ENCODE measurements at regions not wholly inside any gene's neighbourhood (a gene's known extent, or its start where the extent isn't known, plus 50 kb on each side); places are given as distances from the start of the nearest gene placed in this dataset.

DNA sequence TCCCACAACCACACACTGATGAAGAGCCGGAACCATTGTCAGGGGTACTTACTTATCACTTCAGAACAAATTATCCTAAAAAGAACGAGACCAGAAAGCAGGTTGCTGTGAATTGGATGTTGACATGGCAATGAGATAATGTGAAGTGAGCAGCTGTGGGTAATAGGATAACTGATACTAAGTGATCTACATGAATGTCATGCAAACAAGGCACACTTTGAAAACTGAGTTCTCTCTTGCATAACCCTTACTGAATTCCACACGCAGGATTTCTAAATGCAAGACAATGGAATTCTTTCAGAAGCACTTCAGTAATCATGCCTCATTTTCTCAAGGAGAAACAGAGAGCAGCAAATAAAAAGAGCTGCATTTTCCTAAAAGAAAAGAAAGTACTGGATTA is 242.5 kb upstream of the TMEM229A start:
- no peaks in the 10 kb centered on the region for H3K36me3 ChIP-seq
- DNase-seq, result no peak
- H3K9me3 ChIP-seq, result no peaks in the 10 kb centered on the region
- no peaks in the 10 kb centered on the region for H3K27me3 ChIP-seq
- H3K4me3 ChIP-seq (ENCODE audit: low read depth, low read length), result no peak overlapping the region
- H3K4me1 ChIP-seq, result no peaks in the 10 kb centered on the region
- no peak for TF ChIP-seq CTCF (IDR thresholded peaks at IDR 0.05; ENCODE audit: low read depth, low read length)

- Histone ChIP-seq H3K4me1 (no peaks in the 10 kb centered on the region), H3K9me3 (no peaks in the 10 kb centered on the region), H3K4me3 (ENCODE audit: low read depth, low read length) (no peak overlapping the region), H3K27me3 (no peaks in the 10 kb centered on the region), H3K36me3 (no peaks in the 10 kb centered on the region)
- TF ChIP-seq CTCF (IDR thresholded peaks at IDR 0.05; ENCODE audit: low read depth, low read length), result no peak
- no peak for DNase-seq
These were observed 236.9 kb upstream of the TMEM229A start for GRCh38 chr7:124269774-124270173.

DNA sequence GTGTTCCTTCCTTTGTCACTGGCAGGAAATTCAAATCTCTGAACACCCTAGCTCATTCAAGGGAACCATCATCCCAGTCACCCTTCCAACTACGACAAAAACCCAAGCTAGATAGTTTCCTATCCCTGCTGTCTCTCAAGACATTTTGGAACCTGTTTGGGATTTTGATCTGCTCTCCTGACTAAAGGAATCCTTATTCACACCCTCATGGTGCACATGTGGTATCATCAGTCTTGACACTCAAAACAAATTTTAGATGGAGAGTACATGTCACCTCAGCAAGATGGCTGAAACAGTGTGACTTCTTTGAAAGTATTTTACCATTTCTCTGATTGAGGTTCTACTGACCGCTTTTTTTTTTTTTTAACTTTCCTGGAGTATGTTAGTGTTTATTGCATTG is 234.3 kb upstream of the TMEM229A start:
- no peaks in the 10 kb centered on the region for H3K36me3 ChIP-seq
- no peaks in the 10 kb centered on the region for H3K27me3 ChIP-seq
- TF ChIP-seq CTCF (IDR thresholded peaks at IDR 0.05; ENCODE audit: low read depth, low read length), result no peak
- no peaks in the 10 kb centered on the region for H3K9me3 ChIP-seq
- no peak overlapping the region for H3K4me3 ChIP-seq (ENCODE audit: low read depth, low read length)
- no peak for DNase-seq
- no peaks in the 10 kb centered on the region for H3K4me1 ChIP-seq

- Histone ChIP-seq H3K36me3 (no peaks in the 10 kb centered on the region), H3K4me3 (ENCODE audit: low read depth, low read length) (no peak overlapping the region), H3K27me3 (no peaks in the 10 kb centered on the region), H3K9me3 (no peaks in the 10 kb centered on the region), H3K4me1 (no peaks in the 10 kb centered on the region)
- TF ChIP-seq CTCF (IDR thresholded peaks at IDR 0.05; ENCODE audit: low read depth, low read length), result peak; percentile 14; the same call in 1 of the 2 replicates
- no peak for DNase-seq
These were observed 230.5 kb upstream of the TMEM229A start for GRCh38 chr7:124263232-124263827.

DNA sequence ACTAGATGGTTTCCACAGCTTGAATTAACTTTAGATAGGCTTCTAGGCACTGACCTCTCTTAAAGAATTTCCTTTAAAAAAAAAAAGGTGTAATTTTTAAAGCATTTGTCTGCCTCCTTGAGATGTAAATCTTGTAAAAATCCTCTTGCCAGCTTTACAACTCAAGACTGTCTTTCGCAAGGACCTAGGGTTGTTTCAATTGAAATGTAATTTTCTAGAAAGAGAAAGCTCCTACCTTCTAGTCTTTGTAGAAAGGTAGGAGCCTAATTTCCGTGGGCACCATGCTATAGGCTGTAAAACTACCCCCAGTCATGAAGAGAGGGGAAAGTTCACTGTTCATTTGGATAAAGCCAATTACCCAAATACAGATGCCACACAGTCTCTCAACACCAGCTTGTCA is 228.8 kb upstream of the TMEM229A start:
- H3K36me3 ChIP-seq, result no peaks in the 10 kb centered on the region
- H3K4me1 ChIP-seq, result no peaks in the 10 kb centered on the region
- no peaks in the 10 kb centered on the region for H3K9me3 ChIP-seq
- no peaks in the 10 kb centered on the region for H3K27me3 ChIP-seq
- TF ChIP-seq CTCF (IDR thresholded peaks at IDR 0.05; ENCODE audit: low read depth, low read length), result no peak
- no peak overlapping the region for H3K4me3 ChIP-seq (ENCODE audit: low read depth, low read length)
- no peak for DNase-seq

- no peak for DNase-seq
- Histone ChIP-seq H3K4me1 (no peaks in the 10 kb centered on the region), H3K36me3 (no peaks in the 10 kb centered on the region)
These were observed 224.9 kb upstream of the TMEM229A start for GRCh38 chr7:124257638-124258308.

More at GRCh38 chr7:124257638-124258308, 224.9 kb upstream of the TMEM229A start:
- no peak for TF ChIP-seq CTCF (IDR thresholded peaks at IDR 0.05; ENCODE audit: low read depth, low read length)
- no peak overlapping the region for H3K4me3 ChIP-seq (ENCODE audit: low read depth, low read length)
- H3K27me3 ChIP-seq, result no peaks in the 10 kb centered on the region
- no peaks in the 10 kb centered on the region for H3K9me3 ChIP-seq
